Pancreas (tissue), 10 donors: ENCODE measurements at regions not wholly inside any gene's neighbourhood (a gene's known extent, or its start where the extent isn't known, plus 50 kb on each side); places are given as distances from the start of the nearest gene placed in this dataset.
A peak's percentile ranks its signal among the peaks of the same experiment; 100 is the strongest.

Source experiments
- ATAC-seq, 4 donors: fragments of 200-7000 bp; cut with Tn5 transposase; one replicate each; pipeline versions ENCODE4 v1.8.0 to v1.9.1; 2020; ENCODE audit warnings: mild to moderate bottlenecking in 4 of 4, moderate library complexity in 4 of 4
- DNase-seq, 6 donors: peaks; one replicate each; pipeline ENCODE4 v3.0.0-alpha.2; 2020
- FAIRE-seq: peaks from 2 replicates; lab custom pipeline; 2012; peaks lifted over from hg19 to GRCh38; lab: Jason Lieb, UNC
- H3K27ac ChIP-seq, 4 donors: fragments of 200-600 bp; sonication (generic); 1 replicate in 3 of 4; 2 replicates in 1 of 4; pipeline versions ENCODE4 v1.5.0 to v1.8.0; 2020
- H3K27me3 ChIP-seq, 4 donors: fragments of 200-600 bp; one replicate each; pipeline ENCODE4 v1.8.0; 2021
- H3K36me3 ChIP-seq, 3 donors: fragments of 200-600 bp; sonication (generic) in 1 of 3; one replicate each; pipeline versions ENCODE4 v1.5.0 to v1.8.0; 2020 to 2021
- H3K4me1 ChIP-seq, 3 donors: fragments of 200-600 bp; one replicate each; pipeline ENCODE4 v1.8.0; 2021
- H3K4me3 ChIP-seq, 4 donors: fragments of 200-600 bp; sonication (generic) in 2 of 4; one replicate each; pipeline versions ENCODE4 v1.5.0 to v1.8.0; 2020 to 2021
- H3K9me3 ChIP-seq, 4 donors: fragments of 200-600 bp; one replicate each; pipeline ENCODE4 v1.8.0; 2021
- CTCF ChIP-seq, 4 donors: fragments of 200-600 bp; sonication (generic) in 3 of 4; IDR thresholded peaks; one replicate each; pipeline versions ENCODE4 v1.5.0 to v1.8.0; 2021; ENCODE audit warnings: antibody characterized with exemption in 4 of 4
- WGBS, 2 donors: extraction: QIAGEN DNeasy Blood & Tissue Kit; methylation state at CpG; one replicate each; pipeline ENCODE4 v1.1.7; 2013; 5-methylcytosine and 5-hydroxymethylcytosine counted together
- intact Hi-C, 3 donors: fragments of 100-400 bp; cut with DNase I; formaldehyde crosslinking; loops; one replicate each; pipeline versions ENCODE4 v1.11.1 to v1.14.2; 2022
- donor health status: healthy with polysubstance abuse.
- donor health status: DM: no; HTN: no; CAD: no; lungs with moderate emphysema.
- donor health status: DM: no; HTN: no; CAD: no.
- donor health status: control.
- donor health status: control.
- donor health status: Bipolar disorder and iron deficiency.
- donor health status: DM: yes; HTN: yes; CAD: no.
- donor health status: DM: no; HTN: no; CAD: no.
- donor health status: DM: no; HTN: no; CAD: no.
- donor health status: DM: yes; HTN: yes; CAD: no.

GRCh38 chr3:40999682-41000081 lies 199.6 kb upstream of the CTNNB1 start:
- FAIRE-seq (no peak), DNase-seq (no peak), ATAC-seq (no peak)
- H3K4me3 ChIP-seq = no peak overlapping the region
- intact Hi-C loops = no loop called here
- H3K36me3 ChIP-seq = no peaks in the 10 kb centered on the region
- no peaks in the 10 kb centered on the region for H3K4me1 ChIP-seq
- H3K27ac ChIP-seq = no peak overlapping the region
- no peaks in the 10 kb centered on the region for H3K9me3 ChIP-seq
- 56 to 67% methylated on average over 2 of the region's 2 CpGs for WGBS, 2 donors
- H3K27me3 ChIP-seq = no peaks in the 10 kb centered on the region
- TF ChIP-seq CTCF (IDR thresholded peaks at IDR 0.05) = no peak

- H3K27ac ChIP-seq = no peak overlapping the region
- 54 to 68% methylated on average over 6 of the region's 6 CpGs for WGBS, 2 donors
- no peak for TF ChIP-seq CTCF (IDR thresholded peaks at IDR 0.05)
- no peaks in the 10 kb centered on the region for H3K9me3 ChIP-seq
- intact Hi-C loops = no loop called here
- DNase-seq (no peak), ATAC-seq (peak in 1 of 4 donors; percentile 17), FAIRE-seq (no peak)
- H3K27me3 ChIP-seq = no peaks in the 10 kb centered on the region
- H3K4me1 ChIP-seq = no peaks in the 10 kb centered on the region
- H3K36me3 ChIP-seq = no peaks in the 10 kb centered on the region
- H3K4me3 ChIP-seq = no peak overlapping the region
Measured at GRCh38 chr3:41000471-41000870, 198.8 kb upstream of the CTNNB1 start.

GRCh38 chr3:41001556-41001955 lies 197.7 kb upstream of the CTNNB1 start:
- H3K27ac ChIP-seq = no peak overlapping the region
- no peak for DNase-seq
- TF ChIP-seq CTCF (IDR thresholded peaks at IDR 0.05) = no peak
- intact Hi-C loops = no loop called here
- no peaks in the 10 kb centered on the region for H3K27me3 ChIP-seq
- ATAC-seq = no peak
- no peaks in the 10 kb centered on the region for H3K4me1 ChIP-seq
- no peaks in the 10 kb centered on the region for H3K9me3 ChIP-seq
- FAIRE-seq = no peak
- no peaks in the 10 kb centered on the region for H3K36me3 ChIP-seq
- WGBS, 2 donors = 39 to 50% methylated on average over 1 of the region's 1 CpG
- H3K4me3 ChIP-seq = no peak overlapping the region

- no peak overlapping the region for H3K4me3 ChIP-seq
- intact Hi-C loops = no loop called here
- FAIRE-seq = no peak
- H3K4me1 ChIP-seq = no peaks in the 10 kb centered on the region
- H3K27ac ChIP-seq = no peak overlapping the region
- no peak for TF ChIP-seq CTCF (IDR thresholded peaks at IDR 0.05)
- H3K9me3 ChIP-seq = no peaks in the 10 kb centered on the region
- DNase-seq = no peak
- ATAC-seq = no peak
- no peaks in the 10 kb centered on the region for H3K27me3 ChIP-seq
- WGBS, 2 donors = 45 to 48% methylated on average over 4 of the region's 4 CpGs
- H3K36me3 ChIP-seq = no peaks in the 10 kb centered on the region
Measured at GRCh38 chr3:41002104-41002503, 197.2 kb upstream of the CTNNB1 start.

- DNase-seq (no peak), ATAC-seq (no peak), FAIRE-seq (peak; percentile 26)
- intact Hi-C loops = no loop called here
- TF ChIP-seq CTCF (IDR thresholded peaks at IDR 0.05) = no peak
- Histone ChIP-seq H3K36me3 (no peaks in the 10 kb centered on the region), H3K4me1 (no peaks in the 10 kb centered on the region), H3K27ac (no peak overlapping the region), H3K27me3 (no peaks in the 10 kb centered on the region), H3K9me3 (no peaks in the 10 kb centered on the region), H3K4me3 (no peak overlapping the region)
Measured at GRCh38 chr3:41007399-41007798, 191.9 kb upstream of the CTNNB1 start.
